ENCODE measurements at regions not wholly inside any gene's neighbourhood (a gene's known extent, or its start where the extent isn't known, plus 50 kb on each side); places are given as distances from the start of the nearest gene placed in this dataset.

DNA sequence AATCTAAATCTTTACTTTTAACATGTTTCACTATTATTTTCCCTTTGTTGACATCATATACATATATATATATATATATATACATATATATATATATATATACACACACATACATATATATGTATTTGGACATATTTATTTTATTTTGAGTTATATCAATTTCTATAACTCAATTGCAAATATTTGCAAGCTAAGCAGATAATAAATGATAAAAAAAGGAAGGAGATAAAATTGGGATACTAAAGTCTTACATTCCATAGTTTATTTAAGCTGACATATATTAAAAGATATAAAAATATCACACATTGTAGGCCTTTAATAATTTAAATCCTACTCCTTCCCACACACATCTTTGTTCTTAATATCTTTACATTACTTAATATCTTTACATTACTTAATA lies 372.2 kb downstream of the GRXCR1 start:
- Histone ChIP-seq H3K9ac (ENCODE audit: control insufficient read depth, insufficient read depth, low read length) (no peak overlapping the region), H3K4me1 (ENCODE audit: control insufficient read depth, insufficient read depth, low read length) (no peaks in the 10 kb centered on the region), H3K4me3 (no peak overlapping the region), H3K9me3 (replicated peaks; ENCODE audit: control insufficient read depth, insufficient read depth, low read length) (no peaks in the 10 kb centered on the region), H3K36me3 (ENCODE audit: control insufficient read depth in 2 of 2, insufficient read depth in 2 of 2, low read length in 1 of 2) (no peaks in the 10 kb centered on the region), H4K20me1 (ENCODE audit: control insufficient read depth, insufficient read depth) (no peaks in the 10 kb centered on the region), H3K27me3 (replicated peaks in 1 of 2; ENCODE audit: control insufficient read depth in 2 of 2, insufficient read depth in 2 of 2, low read length in 1 of 2) (no peaks in the 10 kb centered on the region), H2AFZ (ENCODE audit: control insufficient read depth, low read depth, low read length) (no peak overlapping the region), H3K27ac (ENCODE audit: control insufficient read depth, insufficient read depth) (no peak overlapping the region), H3K79me2 (ENCODE audit: control insufficient read depth, insufficient read depth, low read length) (no peaks in the 10 kb centered on the region), H3K4me2 (ENCODE audit: control insufficient read depth, insufficient read depth) (no peak overlapping the region)
- DNase-seq (ENCODE audit: low read depth, low spot score) (no peak), FAIRE-seq (no peak), ATAC-seq (no peak)
- ChIA-PET CTCF (no interaction called here), RAD21 (ENCODE audit: unreplicated experiment) (no interaction called here), POLR2A (no interaction called here), SMC1A (ENCODE audit: uncharacterized antibody, unreplicated experiment) (no interaction called here)
- intact Hi-C loops (cut with micrococcal nuclease; ENCODE audit: unreplicated experiment) (no loop called here), in situ Hi-C loops (cut with MboI) (no loop called here)
- BruUV-seq (replicated peaks) = no TSS peak
- TF ChIP-seq GATAD2B (conservative IDR thresholded peaks at IDR 0.05; ENCODE audit: low read depth) (no peak), GABPA (IDR thresholded peaks at IDR 0.05; ENCODE audit: low read depth) (no peak), HCFC1 (IDR thresholded peaks at IDR 0.05; ENCODE audit: low read length) (no peak), IKZF1 (conservative IDR thresholded peaks at IDR 0.05) (no peak), CREM (IDR thresholded peaks at IDR 0.05; ENCODE audit: low read depth) (no peak), REST (IDR thresholded peaks at IDR 0.05; ENCODE audit: low read depth, low read length) (no peak), BCL3 (IDR thresholded peaks at IDR 0.05; ENCODE audit: borderline replicate concordance, insufficient read depth, low read depth, low read length, poor library complexity, severe bottlenecking) (no peak), POLR2AphosphoS2 (IDR thresholded peaks at IDR 0.05; ENCODE audit: low read depth, low read length) (no peak), ESRRA (IDR thresholded peaks at IDR 0.05; ENCODE audit: low read length) (no peak), FOXK2 (IDR thresholded peaks at IDR 0.05) (no peak), NFIC (IDR thresholded peaks at IDR 0.05; ENCODE audit: low read depth, low read length) (no peak)
- TF ChIP-seq, protein P1, sequence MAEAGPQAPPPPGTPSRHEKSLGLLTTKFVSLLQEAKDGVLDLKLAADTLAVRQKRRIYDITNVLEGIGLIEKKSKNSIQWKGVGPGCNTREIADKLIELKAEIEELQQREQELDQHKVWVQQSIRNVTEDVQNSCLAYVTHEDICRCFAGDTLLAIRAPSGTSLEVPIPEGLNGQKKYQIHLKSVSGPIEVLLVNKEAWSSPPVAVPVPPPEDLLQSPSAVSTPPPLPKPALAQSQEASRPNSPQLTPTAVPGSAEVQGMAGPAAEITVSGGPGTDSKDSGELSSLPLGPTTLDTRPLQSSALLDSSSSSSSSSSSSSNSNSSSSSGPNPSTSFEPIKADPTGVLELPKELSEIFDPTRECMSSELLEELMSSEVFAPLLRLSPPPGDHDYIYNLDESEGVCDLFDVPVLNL (IDR thresholded peaks at IDR 0.05; ENCODE audit: low read depth, low read length) = no peak
- TF ChIP-seq, protein P2, sequence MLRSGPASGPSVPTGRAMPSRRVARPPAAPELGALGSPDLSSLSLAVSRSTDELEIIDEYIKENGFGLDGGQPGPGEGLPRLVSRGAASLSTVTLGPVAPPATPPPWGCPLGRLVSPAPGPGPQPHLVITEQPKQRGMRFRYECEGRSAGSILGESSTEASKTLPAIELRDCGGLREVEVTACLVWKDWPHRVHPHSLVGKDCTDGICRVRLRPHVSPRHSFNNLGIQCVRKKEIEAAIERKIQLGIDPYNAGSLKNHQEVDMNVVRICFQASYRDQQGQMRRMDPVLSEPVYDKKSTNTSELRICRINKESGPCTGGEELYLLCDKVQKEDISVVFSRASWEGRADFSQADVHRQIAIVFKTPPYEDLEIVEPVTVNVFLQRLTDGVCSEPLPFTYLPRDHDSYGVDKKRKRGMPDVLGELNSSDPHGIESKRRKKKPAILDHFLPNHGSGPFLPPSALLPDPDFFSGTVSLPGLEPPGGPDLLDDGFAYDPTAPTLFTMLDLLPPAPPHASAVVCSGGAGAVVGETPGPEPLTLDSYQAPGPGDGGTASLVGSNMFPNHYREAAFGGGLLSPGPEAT (IDR thresholded peaks at IDR 0.05; ENCODE audit: low read depth) = no peak
- TF ChIP-seq, protein P3, sequence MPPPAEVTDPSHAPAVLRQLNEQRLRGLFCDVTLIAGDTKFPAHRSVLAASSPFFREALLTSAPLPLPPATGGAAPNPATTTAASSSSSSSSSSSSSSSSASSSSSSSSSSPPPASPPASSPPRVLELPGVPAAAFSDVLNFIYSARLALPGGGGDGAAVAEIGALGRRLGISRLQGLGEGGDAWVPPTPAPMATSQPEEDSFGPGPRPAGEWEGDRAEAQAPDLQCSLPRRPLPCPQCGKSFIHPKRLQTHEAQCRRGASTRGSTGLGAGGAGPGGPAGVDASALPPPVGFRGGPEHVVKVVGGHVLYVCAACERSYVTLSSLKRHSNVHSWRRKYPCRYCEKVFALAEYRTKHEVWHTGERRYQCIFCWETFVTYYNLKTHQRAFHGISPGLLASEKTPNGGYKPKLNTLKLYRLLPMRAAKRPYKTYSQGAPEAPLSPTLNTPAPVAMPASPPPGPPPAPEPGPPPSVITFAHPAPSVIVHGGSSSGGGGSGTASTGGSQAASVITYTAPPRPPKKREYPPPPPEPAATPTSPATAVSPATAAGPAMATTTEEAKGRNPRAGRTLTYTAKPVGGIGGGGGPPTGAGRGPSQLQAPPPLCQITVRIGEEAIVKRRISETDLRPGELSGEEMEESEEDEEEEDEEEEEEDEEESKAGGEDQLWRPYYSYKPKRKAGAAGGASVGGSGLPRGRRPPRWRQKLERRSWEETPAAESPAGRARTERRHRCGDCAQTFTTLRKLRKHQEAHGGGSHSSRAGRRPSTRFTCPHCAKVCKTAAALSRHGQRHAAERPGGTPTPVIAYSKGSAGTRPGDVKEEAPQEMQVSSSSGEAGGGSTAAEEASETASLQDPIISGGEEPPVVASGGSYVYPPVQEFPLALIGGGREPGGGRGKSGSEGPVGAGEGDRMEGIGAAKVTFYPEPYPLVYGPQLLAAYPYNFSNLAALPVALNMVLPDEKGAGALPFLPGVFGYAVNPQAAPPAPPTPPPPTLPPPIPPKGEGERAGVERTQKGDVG (CRISPR knock-in tag; IDR thresholded peaks at IDR 0.05) = no peak

All from GM12878 (cell line).